GM19043 (cell line): ENCODE measurements at regions not wholly inside any gene's neighbourhood (a gene's known extent, or its start where the extent isn't known, plus 50 kb on each side); places are given as distances from the start of the nearest gene placed in this dataset.
"Not testable (repeated sequence)": the region's sequence is repeated elsewhere in the genome, so short reads cannot be mapped to it uniquely, and the experiment has no call there.

Experiments
- ATAC-seq: cut with Tn5 transposase; IDR thresholded peaks from one replicate; pipeline ENCODE4 v1.9.1; 2021; ENCODE audit warnings: low read depth; ENCODE audit not compliant: unreplicated experiment

DNA sequence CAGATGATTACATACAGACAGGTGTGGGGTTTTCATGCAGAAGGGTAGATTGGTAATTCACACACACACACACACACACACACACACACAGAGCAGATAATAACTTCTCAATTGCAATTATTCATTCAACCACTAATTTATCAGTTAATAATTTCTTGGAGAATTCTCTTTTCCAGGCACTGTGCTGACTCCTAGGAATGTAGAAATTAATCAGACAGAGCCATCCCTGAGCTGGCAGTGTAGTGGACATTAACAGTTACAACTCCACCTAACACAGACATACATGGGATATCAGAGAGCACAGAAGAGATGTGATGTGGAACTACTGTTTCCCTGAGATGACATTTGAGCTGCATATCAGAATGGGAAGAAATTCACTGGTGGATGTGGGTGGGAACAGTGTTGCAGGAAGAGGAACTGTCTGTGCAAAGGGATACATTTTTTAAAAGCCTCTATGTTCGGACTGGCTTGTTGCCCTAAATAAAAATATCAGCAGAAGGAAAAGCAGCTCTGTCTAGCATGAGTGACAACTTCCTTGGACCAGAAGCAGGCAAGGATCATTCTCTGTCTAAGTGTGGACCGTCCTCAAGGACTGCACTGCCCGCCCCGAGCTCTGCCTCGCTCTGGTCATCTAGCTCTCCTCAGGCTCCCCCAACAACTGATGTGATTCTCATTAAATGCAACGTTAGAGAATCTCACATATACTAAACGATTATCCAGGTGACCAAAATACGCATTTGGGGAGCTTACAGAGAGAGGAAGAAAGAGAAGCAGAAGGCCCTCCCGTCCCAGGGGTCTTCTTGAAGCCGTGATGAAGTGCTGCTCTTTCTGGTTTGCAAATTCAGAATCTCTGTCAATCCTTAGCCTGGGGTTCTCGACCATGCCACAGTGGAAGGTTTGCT lies 173.4 kb upstream of the TRIB2 start:
- no peak for ATAC-seq

DNA sequence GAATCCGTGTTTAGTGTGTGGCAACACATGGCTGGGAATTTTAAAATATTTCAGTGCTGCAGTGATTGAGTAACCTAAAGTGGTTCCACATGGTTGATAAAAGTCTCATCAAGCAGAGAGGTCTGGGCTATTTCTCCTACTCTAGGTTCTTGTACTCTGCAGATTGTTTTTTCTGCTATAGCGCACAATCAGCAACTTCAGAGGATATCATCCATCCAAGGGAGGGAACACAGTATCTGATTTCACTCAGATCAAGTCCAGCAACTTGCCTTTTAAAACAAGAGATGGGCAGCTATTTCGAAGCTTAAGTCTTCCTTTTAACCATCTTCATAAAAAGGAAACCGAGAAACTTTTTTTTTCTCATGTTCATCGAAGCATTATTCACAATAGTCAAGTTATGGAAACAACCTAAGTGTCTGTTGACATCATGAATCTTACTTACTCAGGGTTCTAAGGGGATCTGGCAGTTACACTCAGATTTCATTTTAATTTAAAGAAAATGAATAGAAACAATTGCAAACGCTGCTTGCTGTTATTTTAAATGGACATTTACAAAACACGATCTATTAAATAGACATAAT lies 172.7 kb upstream of the TRIB2 start:
- ATAC-seq, result peak; percentile 75

DNA sequence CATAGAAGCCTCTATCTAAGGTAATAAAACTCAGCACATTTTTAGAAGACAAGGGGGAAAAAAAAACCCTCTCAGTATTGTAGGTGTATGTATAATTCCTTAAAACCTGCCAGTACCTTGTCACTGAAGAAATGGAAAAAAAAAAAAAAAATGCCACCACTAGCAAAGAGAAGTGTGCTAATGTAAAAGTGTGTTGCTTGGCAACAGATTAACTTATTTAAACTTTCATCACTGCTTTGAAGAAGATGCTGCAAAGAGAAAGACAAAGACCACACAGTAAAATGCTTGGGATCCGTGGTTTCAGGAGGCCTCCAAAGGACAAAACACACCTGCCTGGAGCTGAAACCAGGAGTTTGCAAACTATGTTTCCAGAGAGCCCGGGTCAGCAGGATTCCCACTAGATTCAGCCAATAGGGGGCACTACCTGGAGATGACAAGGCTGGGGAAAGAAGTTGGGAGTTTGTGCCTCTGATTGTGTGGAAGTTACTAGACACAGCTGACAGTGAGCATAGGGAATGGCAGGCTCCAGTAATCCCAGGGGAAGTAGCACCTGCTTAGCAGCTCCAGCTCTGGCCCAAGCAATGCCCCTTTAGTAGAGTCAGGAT lies 169.1 kb upstream of the TRIB2 start:
- ATAC-seq, result no peak

DNA sequence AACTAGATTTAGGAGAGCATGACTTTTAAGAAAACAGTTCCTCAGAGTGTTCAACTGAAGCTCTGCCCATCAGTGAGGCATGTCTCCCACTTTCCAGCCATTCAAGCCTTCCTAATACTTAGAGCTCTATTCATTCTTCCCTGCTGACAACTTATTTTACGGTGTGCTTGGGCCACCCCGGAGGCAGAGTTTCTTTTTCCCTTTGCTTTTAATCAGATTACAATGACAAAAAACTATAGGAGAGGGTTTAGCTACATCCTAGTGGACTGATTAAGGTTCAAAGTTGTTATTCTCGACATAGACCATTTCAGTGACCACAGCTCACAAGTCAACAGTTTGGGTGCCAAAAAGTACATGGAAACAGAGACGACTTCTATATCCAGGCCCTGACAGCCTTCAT lies 167.8 kb upstream of the TRIB2 start:
- no peak for ATAC-seq

DNA sequence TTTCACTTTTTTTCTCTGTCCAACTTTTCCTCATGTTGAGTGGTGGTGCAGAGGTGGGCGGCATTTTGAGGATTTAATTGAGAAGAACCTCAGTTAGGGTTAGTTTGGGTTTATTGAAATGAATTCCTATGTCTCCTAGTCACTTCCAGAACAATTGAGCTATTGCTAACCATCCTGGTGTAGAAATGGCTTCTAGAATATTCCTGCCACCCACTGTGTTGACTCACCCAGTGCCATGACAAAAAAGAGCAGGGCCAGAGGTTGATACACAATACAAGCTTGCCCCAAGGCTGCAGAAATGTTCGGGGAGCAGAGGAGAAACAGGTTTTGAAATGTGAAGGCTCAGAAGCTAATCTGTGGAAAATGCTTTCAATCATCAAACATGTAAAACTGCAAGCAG lies 167.1 kb upstream of the TRIB2 start:
- ATAC-seq, result no peak

DNA sequence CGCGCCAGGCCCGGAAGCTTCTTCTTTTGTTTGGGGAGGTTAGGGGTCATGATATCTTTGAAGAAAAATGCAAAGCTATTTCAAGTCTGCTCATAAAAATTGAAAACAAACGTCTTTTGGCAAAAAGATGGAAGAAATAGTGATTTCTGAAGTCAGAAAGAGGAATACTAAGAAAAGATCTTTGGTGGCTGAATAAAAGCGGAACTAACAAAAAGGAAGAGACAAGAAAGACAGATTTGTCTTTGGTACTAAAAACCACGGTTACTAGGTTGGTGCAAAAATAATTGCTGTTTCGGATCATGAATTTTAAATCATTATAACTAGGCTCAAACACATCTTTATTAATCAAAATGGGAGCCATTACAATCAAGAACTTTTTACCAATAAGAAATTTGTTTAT lies 164.6 kb upstream of the TRIB2 start:
- ATAC-seq, result no peak

DNA sequence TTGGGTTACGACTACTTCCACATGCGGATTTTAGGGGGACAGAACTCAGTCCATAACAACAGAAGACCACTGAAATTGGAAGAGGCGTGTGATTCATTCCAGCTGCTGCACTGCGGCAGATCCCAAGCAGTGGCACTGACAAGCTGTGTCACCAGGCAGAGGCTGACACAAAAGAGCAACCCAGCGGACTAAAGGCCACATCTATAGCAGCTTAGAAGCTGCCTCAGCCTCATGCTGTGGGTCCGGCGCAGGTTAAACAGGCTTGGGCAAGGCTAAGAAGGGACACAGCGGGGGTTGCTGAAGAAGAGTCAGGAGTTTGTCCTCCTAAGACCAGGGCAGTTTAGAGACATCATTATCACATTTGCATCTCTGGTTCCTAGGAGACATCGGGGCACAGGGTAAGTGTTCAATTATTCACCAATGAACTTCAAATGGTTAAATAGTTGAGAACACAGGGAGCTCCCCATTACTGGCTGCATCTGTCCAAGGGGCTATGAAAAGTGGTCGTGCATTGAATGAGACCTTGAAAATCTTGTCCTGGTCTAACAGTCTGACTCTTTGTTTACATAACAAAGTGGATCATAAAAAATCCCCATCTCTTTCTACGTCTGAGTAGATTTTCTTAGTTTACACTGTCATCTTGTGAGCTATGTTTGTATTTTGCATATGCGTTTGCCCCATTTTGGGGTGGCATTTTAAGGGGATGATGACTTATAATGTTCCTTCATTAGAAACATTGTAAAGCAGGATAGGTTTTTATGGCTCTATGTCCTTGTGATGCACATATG lies 162.3 kb upstream of the TRIB2 start:
- no peak for ATAC-seq

DNA sequence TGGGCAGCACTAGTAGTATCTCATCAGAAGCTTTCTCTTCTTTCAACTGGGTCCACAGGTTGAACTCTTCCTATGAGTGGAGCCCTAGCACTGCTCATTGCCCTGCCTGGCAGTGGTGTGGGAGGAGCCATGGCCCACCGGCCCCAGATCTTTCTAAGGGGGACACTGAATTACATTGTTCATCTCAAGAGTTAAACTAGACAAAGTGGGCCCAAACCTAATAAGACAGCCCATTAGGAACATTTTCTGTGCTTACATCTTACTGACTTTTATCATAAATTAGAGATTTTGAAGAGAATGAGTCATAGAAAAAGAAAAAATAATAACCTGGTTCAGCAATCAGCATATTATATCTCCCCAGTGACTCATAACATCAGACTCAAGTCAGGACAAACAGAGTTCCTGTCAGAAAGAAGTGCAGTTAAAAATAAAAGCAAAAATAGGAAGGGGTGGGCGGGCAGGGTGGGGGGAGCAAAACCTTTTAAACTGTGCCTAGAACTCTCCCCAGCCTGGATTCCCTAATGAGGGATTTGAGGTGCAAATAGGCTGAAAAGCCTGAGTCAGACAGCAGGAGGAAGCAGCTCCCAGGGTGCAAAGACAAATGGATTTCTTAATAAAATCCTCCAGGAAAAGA lies 161.6 kb upstream of the TRIB2 start:
- no peak for ATAC-seq

DNA sequence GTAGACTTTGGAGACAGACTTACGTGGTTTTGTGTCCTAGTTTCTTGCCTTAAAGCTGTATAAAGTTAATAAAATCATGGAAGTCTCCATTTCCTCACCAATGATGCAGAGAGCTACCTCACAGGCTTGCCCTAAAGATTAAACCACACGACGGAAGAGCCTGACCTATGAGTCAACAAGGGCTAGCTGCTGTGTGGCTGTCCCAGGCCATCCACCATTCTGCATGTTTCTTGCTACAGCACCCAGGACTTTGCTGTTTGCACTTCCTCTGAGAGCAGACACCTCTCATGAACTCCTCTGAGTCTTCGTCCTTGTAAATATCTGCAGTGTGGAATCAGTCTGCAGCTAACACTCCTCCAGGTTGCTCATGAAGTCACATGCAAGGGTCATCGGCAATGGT lies 160.0 kb upstream of the TRIB2 start:
- ATAC-seq, result no peak

DNA sequence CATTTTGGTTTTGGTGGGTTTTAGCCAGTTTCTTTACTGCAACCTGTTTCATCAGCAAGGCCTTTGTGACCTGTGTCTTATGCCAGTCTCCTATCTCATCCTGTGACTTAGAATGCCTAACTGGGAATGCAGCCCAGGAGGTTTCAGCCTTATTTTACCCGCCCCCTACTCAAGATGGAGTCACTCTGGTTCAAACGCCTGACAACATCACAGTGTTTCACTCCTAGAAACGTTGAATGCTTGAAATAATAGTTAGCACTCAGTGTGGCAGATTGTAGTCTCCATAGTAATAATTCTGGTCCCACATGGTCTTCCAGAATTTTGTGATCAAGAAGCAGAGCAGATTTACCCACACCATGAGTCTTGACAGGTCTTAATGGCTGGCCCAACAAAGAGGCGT lies 159.0 kb upstream of the TRIB2 start:
- no peak for ATAC-seq

DNA sequence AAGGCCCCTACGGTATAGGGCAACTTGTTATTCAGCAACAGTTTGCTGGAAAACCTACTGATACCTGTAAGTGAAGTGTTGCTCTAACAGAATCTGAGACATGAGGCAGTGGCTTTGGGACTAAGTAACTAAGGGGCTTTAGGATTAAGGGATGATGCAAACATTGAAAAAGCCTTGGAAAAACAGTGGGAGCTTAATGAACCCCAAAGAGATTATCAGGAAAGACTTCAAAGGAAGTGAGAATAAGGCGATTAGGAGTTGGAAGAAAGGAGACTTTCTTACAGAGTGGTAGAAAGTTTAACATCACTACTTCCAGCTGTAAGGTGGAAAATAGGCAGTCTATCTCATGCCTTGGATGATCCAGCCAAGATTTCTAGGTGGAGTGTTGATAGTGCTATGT lies 158.2 kb upstream of the TRIB2 start:
- ATAC-seq, result no peak

DNA sequence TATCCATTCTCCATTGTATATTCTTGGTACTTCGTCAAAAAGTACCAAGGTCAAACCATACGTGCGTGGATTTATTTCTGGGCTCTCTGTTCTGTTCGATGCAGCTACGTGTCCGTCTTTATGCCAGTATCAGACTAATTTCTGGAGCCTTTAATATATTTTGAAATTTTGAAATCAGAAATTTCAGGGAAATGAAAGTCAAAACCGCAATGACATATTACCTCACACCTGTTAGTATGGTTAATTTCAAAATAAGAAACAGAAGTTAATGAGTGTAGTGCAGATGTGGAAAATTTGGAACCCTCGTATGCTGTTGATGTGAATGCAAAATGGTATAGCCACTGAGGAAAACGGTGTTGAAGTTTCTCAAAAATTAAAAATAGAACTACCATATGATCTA lies 156.1 kb upstream of the TRIB2 start:
- ATAC-seq, result no peak

DNA sequence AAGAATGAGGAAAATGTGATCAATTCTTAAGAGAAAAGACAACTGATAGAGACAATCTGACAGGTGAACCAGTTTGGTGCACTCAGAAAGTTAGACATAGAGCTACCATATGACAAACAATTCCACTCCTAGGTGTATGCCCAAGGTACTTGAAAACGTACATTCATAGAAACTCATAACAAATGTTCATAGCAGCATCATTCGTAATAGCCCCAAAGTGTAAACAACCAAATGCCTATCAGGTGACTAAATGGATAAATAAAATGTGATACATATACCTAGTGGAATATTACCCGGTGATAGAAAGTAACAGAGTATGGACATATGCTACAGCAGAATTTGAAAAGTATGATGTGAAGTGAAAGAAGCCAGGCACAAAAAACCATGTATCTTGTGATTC lies 149.3 kb upstream of the TRIB2 start:
- ATAC-seq, result no peak

DNA sequence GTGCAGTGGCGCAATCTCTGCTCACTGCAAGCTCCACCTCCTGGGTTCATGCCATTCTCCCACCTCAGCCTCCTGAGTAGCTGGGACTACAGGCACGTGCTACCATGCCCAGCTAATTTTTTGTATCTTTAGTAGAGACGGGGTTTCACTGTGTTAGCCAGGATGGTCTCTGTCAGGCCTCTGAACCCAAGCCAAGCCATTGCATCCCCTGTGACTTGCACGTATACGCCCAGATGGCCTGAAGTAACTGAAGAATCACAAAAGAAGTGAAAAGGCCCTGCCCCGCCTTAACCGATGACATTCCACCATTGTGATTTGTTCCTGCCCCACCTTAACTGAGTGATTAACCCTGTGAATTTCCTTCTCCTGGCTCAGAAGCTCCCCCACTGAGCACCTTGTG lies 147.2 kb upstream of the TRIB2 start:
- not testable (repeated sequence) for ATAC-seq

DNA sequence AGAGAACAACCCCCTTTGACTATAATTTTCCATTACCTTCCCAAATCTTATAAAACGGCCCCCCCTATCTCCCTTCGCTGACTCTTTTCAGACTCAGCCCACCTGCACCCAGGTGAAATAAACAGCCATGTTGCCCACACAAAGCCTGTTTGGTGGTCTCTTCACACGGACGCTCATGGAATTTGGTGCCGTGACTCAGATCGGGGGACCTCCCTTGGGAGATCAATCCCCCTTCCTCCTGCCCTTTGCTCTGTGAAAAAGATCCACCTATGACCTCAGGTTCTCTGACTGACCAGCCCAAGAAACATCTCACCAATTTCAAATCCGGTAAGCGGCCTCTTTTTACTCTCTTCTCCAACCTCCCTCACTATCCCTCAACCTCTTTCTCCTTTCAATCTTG lies 146.8 kb upstream of the TRIB2 start:
- not testable (repeated sequence) for ATAC-seq

DNA sequence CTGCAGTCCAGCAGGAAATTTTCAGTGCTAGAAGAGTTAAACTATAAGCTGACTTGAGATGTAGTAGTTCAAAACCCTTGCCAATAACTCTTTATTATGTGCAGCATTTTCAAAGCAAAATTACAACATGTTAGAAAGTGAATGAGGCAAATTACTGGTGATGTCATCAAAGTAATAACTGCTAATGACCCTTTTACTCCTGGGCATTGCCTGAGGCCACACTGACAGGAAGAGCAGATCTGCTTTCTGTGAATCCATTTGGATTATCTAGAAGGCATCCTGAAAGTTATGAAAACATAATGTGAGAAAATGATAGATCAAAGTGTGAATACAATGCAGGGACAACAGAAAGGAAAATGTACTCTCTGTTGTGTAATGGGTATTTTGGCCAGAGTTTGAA lies 139.6 kb upstream of the TRIB2 start:
- no peak for ATAC-seq

DNA sequence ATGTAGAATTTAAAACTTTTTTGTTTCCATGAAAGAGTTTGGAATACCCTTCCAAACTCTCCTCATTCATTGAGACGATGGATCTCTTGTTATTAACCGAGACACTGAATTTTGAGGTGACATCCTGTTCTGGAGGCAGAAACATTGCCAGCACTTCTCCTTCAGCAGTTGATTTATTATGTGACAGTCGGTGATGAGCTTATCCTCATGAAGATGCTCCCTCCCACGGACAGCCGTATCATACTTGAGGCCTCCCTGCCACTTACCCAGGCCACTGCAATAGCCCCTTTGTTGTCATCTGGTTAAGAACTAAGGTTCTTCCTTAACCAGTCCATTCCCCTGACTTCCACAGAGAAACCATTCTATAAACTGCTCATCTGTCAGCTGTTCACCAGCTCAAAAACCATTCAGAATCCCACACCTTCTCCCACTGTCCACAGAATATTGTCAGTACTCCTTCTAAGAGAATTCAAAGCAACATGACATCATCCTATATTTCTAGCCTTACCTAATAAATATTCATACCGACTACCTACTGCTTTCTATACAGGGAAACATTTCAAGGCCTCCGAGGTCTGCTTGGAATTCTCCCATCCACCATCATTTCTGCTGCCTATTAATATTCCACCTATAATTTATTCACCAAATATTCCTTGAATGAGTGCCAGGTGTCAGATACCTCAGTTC lies 139.0 kb upstream of the TRIB2 start:
- ATAC-seq, result no peak

DNA sequence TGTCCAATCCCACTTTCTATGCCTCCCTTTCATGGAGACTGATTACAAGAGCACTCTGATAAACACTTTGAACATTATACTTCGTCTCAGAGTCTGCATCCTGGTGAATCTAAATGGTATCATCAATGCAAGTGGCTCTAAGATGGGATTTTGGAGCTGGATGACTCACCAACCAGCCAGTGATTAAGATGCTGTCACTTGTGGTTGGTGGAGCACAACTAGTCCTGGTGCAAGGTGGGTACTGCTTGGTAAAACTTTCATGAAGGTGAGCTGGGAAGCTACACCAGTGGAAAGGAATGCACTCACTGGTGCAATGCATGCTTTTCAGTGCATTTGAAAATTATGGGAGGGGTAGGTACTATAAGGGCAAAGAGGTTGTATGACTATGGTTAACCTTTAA lies 137.7 kb upstream of the TRIB2 start:
- no peak for ATAC-seq

DNA sequence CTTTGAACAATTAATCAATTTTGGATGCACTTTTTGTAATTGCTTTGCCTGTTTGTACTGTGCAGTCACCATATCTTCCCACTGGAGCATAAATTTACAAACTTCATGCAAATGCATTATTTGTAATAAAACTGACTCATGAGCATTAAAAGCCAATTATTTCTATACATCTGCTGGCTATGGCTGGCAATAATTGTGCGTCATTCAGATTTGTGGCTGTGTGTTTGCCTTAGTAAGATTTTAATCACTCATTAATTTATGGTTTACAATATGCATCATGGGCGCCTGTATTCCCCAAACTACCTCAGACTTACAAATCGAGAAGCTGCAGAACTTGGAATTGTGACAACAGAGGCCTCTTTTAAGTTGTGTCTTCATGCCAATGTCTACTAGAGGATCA lies 132.4 kb upstream of the TRIB2 start:
- ATAC-seq, result no peak

DNA sequence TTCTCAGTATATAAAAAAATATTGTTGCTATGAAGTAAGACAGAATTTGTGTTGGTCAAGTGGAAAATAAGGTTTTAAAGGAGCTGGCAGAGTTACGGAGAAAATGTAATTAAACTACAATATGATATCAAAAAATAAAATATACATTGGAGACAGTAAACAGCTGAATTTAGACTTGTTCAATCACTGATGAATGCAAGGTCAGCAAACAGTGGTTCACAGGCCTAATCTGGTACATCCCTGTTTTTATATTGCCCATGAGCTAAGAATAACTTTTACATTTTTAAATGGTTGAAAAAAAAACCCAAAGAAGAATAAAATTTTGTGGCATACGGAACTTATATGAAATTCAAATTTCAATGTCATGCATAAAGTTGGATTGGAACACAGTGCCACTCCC lies 131.0 kb upstream of the TRIB2 start:
- no peak for ATAC-seq
